Stimulated activated CD8-positive, alpha-beta memory T cell treated with anti-CD3 and anti-CD28 coated beads, Interleukin-15, amount 100 ng/mL, for 1 hour (primary cell): ENCODE measurements at regions not wholly inside any gene's neighbourhood (a gene's known extent, or its start where the extent isn't known, plus 50 kb on each side); places are given as distances from the start of the nearest gene placed in this dataset.
"Not testable (repeated sequence)": the region's sequence is repeated elsewhere in the genome, so short reads cannot be mapped to it uniquely, and the experiment has no call there.

ENCODE experiments used
- DNase-seq: peaks from one replicate; pipeline ENCODE4 v3.0.0-alpha.2; 2020; ENCODE audit warnings: low read depth

DNA sequence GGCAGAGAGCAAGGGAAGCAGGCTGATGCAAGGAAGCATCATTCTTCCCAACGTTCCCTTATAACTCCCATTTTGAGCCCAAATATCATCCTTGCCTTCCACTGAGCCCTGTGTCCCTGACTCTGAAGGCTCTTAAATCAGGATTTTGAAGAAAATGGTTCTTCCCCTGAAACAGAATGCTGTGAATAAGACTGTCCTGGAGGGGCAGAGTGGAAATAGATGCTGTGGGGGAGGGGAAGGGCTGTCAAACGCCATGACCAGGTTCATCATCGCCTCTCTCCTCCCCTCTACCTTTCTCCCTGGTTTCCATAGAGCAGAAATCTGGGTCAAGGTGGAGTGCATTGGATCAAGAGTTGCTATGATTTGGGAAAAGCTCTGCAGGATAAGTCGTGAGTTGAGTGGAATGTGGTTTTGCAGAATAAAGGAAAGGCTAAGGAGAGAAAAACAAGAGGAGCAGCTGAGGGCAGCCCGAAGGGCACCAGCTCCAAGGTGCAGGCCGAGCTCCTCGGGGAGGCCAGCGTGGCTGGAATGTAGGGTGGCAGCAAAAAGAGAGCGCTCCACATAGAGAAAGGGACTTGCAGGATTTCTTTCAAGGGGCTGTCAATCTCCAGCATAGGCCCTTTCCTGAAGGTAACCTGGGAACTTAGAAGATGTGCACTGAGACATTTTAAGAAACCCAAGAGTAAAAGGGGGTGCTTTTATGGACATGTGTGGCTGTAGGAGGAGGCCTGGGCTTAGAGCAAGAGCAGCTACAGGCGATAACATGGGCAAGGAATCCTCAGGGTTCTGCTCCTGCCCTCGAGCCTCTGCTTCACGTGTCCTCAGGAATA lies 120.8 kb upstream of the CDYL start:
- no peak for DNase-seq

DNA sequence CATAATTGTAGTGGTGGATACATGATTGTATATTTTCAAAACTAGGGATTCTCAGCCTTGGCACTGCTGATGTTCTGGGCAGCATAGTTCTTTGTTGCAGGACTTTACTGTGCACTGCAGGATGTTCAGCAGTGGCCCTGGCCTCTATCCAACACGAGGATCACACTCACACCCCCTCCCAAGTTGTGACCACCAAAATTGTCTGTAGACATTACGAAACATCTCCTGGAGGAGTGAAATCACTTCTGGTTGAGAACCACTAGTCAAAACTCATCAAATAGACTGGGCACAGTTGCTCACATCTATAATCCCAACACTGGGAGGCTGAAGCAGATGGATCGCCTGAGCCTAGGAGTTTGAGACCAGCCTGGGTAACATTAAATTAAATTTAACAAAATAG lies 123.1 kb upstream of the CDYL start:
- no peak for DNase-seq

DNA sequence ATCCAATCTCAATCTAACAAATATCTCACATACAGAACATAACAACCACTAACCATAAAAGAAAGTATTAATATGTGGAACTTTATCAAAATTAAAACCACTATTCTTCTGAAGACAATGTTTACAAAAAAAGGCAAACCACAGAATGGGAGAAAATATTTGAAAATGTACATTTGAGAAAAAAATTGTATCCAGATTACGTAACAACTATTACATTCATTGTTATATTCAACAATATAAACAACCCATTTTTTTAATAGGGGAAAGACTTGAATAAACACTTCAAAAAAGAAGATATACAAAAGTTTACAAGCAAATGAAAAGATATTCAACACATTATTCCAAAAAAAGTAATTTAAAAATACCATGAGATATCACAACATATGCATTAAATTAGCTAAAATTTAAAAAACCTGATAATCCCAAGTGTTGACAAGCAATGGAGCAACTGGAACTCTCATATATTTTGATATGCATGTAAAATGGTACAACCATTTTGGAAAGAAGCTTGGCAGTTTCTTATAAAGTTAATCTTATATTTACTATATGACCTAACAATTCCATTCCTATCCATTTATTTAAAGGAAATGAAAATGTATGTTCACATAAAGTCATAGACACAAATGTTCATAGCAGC lies 124.3 kb upstream of the CDYL start:
- DNase-seq = no peak

DNA sequence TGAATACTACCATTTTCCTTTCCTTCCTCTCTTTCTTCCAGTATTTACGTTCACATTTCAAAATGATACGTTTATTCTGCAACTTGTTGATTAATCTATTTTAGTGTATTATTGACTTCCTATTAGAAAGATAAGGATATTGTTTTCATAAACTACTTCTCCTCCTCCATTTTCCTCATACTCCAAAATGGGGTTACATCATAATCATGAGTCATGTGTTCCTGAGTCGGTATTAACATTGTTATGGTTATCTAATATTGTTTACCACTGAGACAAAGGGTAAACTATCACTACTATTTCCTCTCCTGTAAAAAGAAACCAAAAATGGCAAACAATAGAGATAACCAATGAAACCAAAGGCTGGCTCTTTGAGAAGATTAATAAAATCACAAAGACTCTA lies 126.5 kb upstream of the CDYL start:
- DNase-seq = no peak

DNA sequence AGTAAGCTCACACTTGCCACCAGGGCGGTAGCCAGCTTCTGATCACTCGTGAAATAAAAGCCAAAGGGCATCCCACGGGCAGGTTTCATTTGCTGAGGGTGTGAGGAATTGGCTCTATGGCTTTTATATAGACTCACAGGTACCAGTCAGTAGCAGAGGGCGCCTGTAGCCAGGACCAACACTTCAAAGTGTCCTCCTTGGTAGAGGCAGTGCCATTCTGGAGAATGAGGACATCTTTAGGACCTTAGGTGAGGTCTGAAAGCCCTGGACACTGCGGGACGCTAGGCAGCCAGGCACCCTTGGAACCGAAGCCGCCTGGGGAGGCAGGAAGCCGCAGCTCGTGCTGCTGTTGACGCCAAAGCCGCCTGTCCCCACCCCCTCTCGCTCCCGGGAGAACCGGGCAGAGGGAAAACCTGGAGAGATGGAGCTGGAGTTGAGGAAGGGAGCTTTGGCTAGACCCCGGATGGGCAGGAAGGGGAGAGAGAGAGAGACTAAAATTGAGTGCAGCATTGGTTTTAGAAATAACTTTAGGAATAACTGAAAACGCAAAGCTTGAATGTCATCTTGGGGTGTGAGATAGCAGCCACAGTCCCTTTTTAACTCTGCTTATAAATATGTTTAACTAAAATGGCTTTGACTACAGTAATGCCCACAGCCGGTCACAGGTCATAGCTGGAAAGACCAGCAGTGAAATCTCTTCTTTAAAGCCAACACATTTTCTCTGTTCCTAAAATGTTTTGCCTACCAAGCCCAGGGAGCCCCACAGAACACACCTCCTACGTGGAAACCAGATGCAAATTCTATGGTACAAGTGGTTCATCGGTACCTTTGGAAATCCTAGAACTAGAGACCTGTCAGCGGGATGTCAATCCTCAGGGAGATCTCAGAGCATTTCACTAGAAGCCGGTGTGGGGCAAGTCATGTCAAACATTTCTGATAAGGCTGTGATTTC lies 128.5 kb upstream of the CDYL start:
- DNase-seq = no peak

DNA sequence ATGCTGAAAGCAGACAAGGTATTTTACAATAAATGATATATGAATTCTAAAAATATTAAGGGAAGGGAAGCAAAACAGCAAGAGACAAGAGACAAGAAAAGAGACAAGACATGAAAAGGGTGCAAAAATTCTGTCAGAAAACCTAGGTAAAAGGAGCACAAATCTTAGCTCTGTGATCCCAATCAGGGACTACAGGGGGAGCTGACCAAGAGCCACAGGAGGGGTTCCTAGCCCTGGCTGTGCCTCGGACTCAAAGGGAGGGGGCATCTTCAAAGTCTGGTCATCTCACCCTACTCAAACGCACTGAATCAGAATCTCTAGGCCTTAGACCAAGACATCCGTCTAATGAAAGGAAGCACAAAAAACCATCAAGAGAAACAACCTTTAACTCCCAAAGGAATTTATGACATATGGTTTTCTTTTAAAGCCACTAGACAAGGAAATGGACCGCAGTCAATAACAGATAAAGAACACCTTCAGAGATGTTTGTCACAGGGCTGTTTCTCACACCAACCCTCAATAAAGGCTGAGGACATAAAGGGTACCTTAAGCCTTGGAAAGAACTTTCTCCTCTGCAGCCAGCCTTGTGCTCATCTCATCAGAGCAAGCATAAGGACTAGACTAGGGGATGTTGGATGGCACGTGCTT lies 130.4 kb upstream of the CDYL start:
- DNase-seq = no peak

DNA sequence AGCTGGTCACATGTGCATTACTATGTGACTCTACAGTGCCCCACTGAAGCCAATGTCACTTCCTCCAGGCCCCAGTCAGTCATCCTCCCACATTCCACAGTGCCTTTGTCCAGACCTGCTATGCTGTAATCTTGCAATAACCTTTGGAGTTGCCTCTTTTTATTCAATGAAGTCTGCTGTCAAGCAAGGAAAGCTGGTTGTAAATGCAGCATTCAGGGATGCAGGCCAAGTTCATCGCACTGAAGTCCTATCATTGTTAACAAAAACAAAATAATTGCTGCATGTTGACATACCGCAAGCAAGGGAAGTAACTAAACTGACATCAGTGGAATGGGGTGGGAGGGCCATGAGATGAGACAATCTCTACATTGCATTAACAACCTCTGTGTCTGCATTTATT lies 131.2 kb upstream of the CDYL start:
- no peak for DNase-seq

DNA sequence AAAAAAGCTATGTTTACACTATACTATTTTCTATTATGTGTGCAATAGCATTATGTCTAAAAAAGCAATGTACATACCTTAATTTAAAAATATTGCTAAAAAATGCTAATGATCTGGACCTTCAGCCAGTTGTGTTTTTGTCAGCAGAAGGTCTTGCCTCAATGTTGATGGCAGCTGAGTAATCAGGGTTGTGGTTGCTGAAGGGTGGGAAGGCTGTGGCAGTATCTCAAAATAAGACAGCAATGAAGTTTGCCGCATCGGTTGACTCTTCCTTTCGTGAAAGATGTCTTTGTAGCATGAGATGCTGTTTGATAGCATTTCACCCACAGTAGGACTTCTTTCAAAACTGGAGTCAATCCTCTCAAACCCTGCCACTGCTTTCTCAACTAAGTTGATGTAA lies 134.7 kb upstream of the CDYL start:
- no peak for DNase-seq

DNA sequence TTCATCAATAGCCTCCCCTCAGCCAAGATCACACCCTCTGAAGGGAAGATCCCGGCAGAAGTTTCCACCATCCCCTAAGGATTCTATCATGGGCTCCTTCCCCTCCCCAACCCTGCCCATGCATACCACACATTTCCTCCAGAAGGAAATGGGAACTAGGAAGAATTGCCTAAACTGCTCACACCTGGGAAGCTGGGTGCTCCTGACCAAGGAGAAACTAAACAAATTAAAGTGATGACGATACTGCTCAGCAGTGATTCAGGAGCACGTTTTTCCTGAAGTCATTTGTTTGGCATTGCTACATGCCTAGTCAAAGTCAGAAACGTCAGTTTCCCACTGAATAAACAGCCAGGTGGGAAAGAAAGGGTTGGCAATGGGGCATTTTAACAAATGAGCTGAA lies 136.1 kb upstream of the CDYL start:
- DNase-seq = no peak

DNA sequence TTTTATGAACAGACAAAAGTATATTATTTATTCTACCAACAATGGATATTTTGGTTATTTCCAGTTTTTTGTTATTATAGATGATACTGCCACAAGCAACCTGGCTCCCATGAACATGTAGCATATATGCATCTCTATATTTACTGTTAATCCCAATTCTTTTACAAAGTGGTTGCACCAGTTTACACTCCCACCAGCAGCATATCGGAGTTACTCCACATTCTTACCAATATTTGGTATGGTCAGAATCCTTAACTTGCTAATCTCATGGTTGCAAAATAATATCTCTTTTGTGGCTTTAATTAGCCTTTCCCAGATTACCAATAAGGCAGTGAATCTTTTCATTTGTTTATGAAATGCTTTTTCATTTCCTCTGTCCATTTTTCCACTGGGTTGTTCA lies 137.6 kb upstream of the CDYL start:
- DNase-seq = no peak

DNA sequence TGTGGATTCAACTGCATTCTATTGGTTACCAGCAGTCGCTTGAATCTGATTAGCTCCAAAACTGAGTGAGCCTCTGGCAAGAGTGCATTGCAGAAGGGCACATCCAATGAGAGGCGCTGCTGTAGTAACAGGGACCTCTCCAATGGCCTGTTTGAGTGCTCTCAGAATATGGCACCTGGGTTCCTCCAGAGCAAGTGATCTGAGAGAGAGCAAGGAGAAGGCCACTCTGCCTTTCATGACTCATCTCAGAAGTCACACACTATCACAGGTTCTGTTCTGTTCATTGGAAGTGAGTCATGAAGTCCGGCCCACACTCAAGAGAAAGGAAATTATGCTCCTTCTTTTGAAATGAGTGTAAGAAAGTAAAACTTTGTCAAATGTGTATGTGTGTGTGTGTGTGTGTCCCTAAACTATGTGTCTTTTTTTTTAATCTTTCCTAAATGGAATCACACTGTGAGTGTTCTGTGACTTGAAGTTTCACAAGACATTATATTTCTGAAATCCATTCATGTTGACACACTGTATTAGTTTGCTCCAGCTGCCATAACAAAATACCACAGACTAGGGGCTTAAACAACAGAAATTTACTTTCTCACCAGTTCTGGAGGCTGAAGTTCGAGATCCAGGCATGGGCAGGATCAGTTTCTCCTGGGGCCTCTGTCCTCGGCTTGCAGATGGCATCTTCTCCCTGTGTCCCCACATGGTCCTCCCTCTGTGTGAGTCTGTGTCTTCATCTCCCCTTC lies 138.3 kb upstream of the CDYL start:
- DNase-seq = no peak

DNA sequence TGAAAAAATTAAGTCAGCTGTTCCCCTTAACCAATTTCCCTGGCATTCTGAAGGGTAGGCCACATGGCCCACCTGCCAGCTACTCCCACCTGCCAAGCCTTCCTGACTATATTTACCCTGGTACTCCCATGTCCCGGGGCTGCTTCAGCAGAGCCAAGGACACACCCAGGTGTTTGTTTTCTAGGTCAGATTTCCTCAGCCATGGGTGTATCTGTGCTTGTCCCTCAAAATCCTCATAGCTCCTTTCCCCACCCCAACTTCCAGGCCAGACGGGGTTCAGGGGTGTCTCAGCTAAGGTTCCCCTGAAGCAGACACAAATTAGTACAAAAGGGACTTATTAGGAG lies 139.4 kb upstream of the CDYL start:
- DNase-seq = no peak

DNA sequence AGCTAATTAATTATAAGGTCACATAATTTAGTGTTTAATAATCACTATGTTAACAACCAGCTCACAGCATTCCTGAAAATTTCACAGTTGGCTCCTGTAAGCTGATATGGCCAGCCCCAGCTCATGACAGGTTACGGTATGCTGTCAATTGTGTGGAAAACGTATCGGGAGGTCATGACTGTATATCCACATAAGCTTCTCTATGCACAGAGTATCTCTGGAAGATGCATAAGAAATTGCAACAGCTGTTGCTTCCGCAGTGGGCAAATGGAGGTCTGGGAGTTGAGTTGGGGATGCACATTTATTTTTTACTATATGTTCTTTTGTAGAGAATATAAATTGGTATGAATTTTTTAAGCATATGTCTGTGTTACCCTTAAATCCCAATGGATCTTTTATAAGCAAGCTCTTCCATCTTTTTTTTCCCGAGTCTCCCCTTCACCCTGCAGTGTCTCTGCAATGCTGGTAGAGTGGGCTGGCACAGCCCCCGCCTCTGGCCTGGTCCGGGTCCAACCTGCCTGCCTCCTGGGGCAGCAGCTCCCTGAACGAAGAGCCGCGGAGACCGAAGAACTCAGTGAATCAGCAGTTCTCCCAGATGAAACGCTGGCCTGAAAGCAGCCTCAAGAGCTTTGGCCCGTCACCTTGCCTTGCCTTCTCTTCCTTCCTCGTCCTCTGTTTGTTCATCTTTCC lies 139.9 kb upstream of the CDYL start:
- DNase-seq = no peak

DNA sequence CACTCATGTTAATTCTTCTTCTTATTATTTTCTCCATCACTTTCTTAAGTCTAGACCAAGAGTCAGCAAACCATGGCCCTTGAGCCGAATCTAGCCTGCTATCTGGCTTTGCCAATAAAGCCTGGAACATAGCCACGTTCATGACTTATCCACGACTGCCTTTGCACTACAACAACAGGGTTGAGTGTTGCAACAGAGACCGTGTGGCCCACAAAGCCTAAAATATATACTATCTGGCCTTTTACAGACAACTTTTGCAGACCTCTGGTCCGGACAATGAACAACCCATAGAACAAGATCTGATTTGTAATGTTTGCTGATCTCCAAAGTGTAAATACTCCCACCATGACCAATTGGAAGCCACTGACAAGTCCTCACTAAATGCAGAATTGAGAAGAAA lies 140.5 kb upstream of the CDYL start:
- DNase-seq = no peak

DNA sequence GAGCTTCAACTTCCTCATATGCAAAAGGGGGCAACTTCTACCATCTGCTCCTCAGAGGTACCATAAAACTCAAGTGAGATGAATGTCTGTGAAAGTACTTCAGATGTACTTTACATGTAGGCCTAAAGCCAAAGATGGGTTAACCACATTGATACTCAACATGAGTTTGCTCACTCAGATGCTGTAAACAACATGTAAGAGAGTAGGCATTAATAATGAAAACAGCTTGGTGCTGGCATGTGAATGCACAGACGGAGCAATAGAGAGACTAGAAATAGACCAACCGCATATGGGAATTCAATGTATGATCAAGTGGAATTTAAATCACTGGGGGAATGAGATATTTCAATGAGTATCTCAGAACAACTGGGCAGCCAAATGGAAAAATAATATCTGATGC lies 143.8 kb upstream of the CDYL start:
- no peak for DNase-seq

DNA sequence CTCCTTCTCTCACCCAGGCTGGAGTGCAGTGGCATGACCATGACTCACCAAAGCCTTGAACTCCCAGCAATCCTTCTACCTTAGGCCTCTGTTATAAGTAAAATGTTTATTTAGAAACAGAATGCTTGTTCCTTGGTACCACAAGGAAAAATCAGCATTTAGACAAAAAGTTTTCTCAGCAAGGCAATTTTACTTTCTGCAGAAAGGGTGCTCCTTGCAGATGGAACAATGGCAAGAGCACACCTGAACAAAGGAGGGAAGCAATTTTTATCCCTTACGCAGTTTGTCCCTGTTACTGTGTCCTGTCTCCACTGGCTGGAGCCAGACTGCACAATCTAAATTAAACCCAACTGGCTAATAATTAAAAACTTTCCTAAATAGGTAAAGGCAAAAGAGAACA lies 146.4 kb upstream of the CDYL start:
- DNase-seq = not testable (repeated sequence)

DNA sequence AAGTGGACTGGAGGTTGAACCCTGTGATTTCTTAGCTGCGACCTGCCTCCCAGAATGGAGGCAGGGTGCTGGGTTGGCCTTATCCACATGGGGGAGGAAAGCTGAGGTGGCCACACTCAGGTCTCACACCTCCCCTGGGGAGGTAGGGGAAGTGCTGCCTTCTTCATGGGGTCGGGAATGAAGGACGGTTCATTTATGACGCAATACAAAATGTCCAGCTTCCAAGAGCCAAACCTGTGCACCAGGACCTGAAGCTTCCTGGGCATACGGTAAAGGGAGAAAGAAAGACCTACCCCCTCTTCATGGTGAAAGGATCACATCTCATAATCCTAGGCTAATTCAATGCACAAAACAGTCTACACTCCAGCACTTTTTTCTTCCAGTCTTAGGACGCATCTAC lies 150.6 kb upstream of the CDYL start:
- DNase-seq = no peak

DNA sequence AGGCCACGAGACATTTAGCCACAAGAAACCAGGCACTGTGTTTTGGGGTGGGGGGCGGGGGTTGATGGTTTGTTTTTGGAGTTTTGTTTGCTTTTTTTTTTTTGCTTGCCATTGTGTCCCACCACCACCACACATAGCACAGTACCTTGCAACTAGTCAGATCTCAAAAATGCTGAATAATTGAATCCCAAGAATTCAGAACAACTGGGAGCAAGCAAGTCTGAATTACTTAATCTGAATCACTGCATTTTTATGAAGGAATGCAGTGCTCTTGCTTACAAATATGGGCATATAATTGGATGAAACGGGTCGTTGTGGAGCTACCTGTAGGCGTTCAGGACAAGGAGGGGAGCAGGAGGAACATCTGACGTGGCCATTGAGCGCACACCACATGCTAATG lies 151.5 kb upstream of the CDYL start:
- no peak for DNase-seq

DNA sequence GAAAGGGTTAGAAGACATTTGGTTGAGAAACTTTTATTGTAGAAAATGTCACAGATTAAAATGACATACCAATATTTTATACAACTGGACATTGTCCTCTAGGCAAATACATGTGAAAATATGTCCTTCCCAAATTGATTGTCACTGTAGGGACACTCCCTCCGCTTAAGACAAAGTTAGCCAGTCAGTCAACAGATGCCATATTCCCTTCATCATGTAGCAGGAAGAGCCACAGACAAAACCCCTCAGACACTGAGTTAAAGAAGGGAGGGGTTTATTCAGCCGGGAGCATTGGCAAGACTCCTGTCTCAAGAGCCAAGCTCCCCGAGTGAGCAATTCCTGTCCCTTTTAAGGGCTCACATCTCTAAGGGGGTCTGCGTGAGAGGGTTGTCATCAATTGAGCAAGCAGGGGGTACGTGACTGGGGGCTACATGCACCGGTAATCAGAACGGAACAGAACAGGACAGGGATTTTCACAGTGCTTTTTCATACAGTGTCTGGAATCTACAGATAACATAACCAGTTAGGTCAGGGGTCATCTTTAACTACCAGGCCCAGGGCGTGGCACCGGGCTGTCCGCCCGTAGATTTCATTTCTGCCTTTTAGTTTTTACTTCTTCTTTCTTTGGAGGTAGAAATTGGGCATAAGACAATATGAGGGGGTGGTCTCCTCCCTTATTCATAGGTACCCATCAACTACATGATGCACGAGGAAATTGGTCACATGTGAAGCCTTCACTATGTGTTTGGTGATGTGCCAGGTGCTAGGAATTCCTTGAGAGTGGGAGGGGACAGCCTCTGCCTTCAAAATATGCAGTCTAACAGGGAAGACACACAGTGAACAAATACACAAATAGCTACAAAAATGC lies 155.7 kb upstream of the CDYL start:
- DNase-seq = no peak

DNA sequence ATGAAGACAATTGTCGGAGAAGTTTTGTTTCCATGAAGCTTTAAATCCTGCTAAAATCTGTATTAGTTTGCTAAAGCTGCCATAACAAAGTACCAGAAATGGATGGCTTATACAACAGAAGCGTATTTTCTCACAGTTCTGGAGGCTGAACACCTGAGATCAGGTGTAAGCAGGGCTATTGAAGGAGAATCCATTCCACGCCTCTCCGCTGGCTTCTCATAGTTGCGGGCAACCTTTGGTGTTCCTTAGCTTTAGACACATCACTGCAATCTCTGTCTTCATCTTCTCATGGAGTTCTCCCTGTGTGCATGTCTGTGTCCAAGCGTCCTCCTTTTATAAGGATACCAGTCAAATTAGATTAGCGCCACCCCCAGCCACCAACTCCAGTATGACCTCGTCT lies 159.9 kb upstream of the CDYL start:
- DNase-seq = no peak
